A673 (cell line): ENCODE measurements at regions not wholly inside any gene's neighbourhood (a gene's known extent, or its start where the extent isn't known, plus 50 kb on each side); places are given as distances from the start of the nearest gene placed in this dataset.

ENCODE experiments used
- BruUV-seq: library from RNA; stranded (reverse); fragments of 400-500 nt; replicated peaks from 2 replicates; lab custom pipeline; 2021; lab: Mats Ljungman, UMichigan
- CTCF ChIA-PET: fragments of 300-600 bp; sonication (Branson Sonifier 250); formaldehyde crosslinking; loops from one replicate; lab custom pipeline; 2022; ENCODE audit warnings: antibody characterized with exemption; lab: Charles Lee
- POLR2A ChIA-PET: fragments of 300-600 bp; sonication (Branson Sonifier 250); formaldehyde crosslinking; loops from one replicate; lab custom pipeline; 2022; ENCODE audit warnings: antibody characterized with exemption; ENCODE audit not compliant: low non-redundant PET; lab: Charles Lee
- DNase-seq: peaks from one replicate; pipeline ENCODE4 v3.0.0-alpha.2; 2015; ENCODE audit warnings: low spot score
- H3K27ac ChIP-seq: fragments of 200-600 bp; sonication (generic); 2 replicates; pipeline ENCODE4 v1.5.1; 2016; ENCODE audit warnings: mixed run types, low read depth, mild to moderate bottlenecking, mixed read lengths, antibody characterized with exemption, low read length; ENCODE audit not compliant: poor library complexity, severe bottlenecking
- H3K27me3 ChIP-seq: fragments of 200-600 bp; sonication (generic); replicated peaks from 2 replicates; pipeline ENCODE4 v1.6.1; 2017; ENCODE audit warnings: mixed run types, low read depth, mild to moderate bottlenecking, mixed read lengths, antibody characterized with exemption, low read length; ENCODE audit not compliant: insufficient read depth, poor library complexity
- H3K36me3 ChIP-seq: fragments of 200-600 bp; sonication (generic); 2 replicates; pipeline ENCODE4 v1.6.1; 2016; ENCODE audit warnings: mixed run types, mild to moderate bottlenecking, mixed read lengths, antibody characterized with exemption, low read length; ENCODE audit not compliant: insufficient read depth, poor library complexity, severe bottlenecking
- H3K4me1 ChIP-seq: fragments of 200-600 bp; sonication (generic); 2 replicates; pipeline ENCODE4 v1.6.1; 2017; ENCODE audit warnings: mixed run types, mild to moderate bottlenecking, mixed read lengths, antibody characterized with exemption, low read length; ENCODE audit not compliant: insufficient read depth, poor library complexity, severe bottlenecking
- H3K4me3 ChIP-seq: fragments of 200-600 bp; sonication (generic); 2 replicates; pipeline ENCODE4 v1.5.1; 2016; ENCODE audit warnings: low read depth, mixed run types, mild to moderate bottlenecking, mixed read lengths, low read length; ENCODE audit not compliant: poor library complexity, severe bottlenecking
- H3K9me3 ChIP-seq: fragments of 200-600 bp; sonication (generic); 2 replicates; pipeline ENCODE4 v1.6.1; 2016; ENCODE audit warnings: mixed run types, low read depth, mild to moderate bottlenecking, mixed read lengths, antibody characterized with exemption, low read length; ENCODE audit not compliant: poor library complexity, severe bottlenecking
- CTCF ChIP-seq: fragments of 300-800, 200-600 bp; sonication (generic); conservative IDR thresholded peaks from 2 replicates; pipeline ENCODE4 v1.5.1; 2017; ENCODE audit warnings: low read depth, mild to moderate bottlenecking, antibody characterized with exemption, low read length, moderate library complexity, mixed read lengths
- EZH2 ChIP-seq: fragments of 200-600 bp; sonication (generic); IDR thresholded peaks from 2 replicates; pipeline ENCODE4 v1.6.1; 2017; ENCODE audit warnings: borderline replicate concordance, low read depth, mild to moderate bottlenecking, mixed read lengths, antibody characterized with exemption, low read length; ENCODE audit not compliant: poor library complexity, severe bottlenecking
- intact Hi-C: fragments of 100-400 bp; cut with micrococcal nuclease; formaldehyde crosslinking; loops from one replicate; pipeline ENCODE4 v1.10.0; 2022; ENCODE audit not compliant: unreplicated experiment

DNA sequence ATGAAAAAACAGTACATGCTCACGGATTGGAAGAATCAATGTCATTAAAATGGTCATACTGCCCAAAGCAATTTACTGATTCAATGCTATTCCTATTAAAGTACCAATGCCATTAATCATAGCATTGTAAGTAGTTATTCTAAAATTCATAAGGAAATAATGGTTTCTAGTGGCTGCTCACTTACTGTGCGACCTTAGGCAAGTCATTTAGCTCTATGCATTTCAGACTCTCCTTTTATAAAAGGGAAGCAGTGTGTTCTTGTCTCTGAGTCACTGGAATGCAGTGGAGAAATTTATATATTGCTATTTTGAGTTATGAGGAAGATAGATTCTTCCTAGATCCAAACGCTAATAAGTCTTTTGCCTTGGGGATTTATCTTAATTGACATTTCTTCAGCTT, 174.8 kb downstream of the KCNA4 start:
- no peaks in the 10 kb centered on the region for H3K27me3 ChIP-seq
- no TSS peak for BruUV-seq
- no peak for TF ChIP-seq CTCF
- TF ChIP-seq EZH2 = no peak
- ChIA-PET POLR2A (no interaction called here), CTCF (no interaction called here)
- H3K27ac ChIP-seq = no peak overlapping the region
- intact Hi-C loops = no loop called here
- H3K36me3 ChIP-seq = no peaks in the 10 kb centered on the region
- no peaks in the 10 kb centered on the region for H3K4me1 ChIP-seq
- DNase-seq = no peak
- H3K9me3 ChIP-seq = peaks cover 29% of the 10 kb centered on the region
- H3K4me3 ChIP-seq = no peak overlapping the region

- Histone ChIP-seq H3K27ac (no peak overlapping the region), H3K4me1 (no peaks in the 10 kb centered on the region), H3K9me3 (peaks cover 67% of the 10 kb centered on the region), H3K4me3 (no peak overlapping the region), H3K36me3 (no peaks in the 10 kb centered on the region), H3K27me3 (no peaks in the 10 kb centered on the region)
- no peak for DNase-seq
- POLR2A ChIA-PET = no interaction called here
- CTCF ChIA-PET = no interaction called here
- no TSS peak for BruUV-seq
- intact Hi-C loops = no loop called here
- no peak for TF ChIP-seq EZH2
- TF ChIP-seq CTCF = no peak
These were observed 190.0 kb downstream of the KCNA4 start for GRCh38 chr11:29826878-29827277.

DNA sequence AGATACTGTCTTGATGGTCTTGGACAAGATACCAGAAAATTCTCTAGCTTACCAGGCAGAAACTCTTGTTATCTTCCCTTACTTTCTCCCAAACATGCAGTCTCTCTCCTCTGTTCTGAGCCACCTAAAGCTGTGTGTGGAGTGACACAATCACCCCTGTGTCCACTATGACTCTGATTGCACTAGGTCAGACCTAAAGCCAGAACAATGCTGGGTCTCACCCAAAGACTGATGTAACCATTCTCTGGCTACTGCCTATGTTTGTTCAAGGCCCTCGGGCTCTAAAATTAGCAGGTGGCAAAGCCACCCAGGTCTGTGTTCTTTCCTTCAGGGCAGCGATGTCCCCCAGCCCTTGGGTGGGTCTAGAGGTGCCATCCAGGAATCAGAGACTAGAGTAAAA, 200.5 kb downstream of the KCNA4 start:
- Histone ChIP-seq H3K9me3 (peaks cover 49% of the 10 kb centered on the region), H3K36me3 (no peaks in the 10 kb centered on the region), H3K4me3 (no peak overlapping the region), H3K27ac (no peak overlapping the region), H3K4me1 (no peaks in the 10 kb centered on the region), H3K27me3 (no peaks in the 10 kb centered on the region)
- ChIA-PET POLR2A (no interaction called here), CTCF (no interaction called here)
- intact Hi-C loops = no loop called here
- no peak for DNase-seq
- TF ChIP-seq CTCF = no peak
- no peak for TF ChIP-seq EZH2
- BruUV-seq = no TSS peak
